Brain microvascular endothelial cell (primary cell): ENCODE measurements at regions not wholly inside any gene's neighbourhood (a gene's known extent, or its start where the extent isn't known, plus 50 kb on each side); places are given as distances from the start of the nearest gene placed in this dataset.

Experiments
- DNase-seq: peaks from one replicate; pipeline ENCODE4 v3.0.0-alpha.2; 2020
- H3K27ac ChIP-seq: fragments of 250-450 bp; sonication (Bioruptor Pico); 2 replicates; pipeline ENCODE4 v1.5.1; 2020; ENCODE audit warnings: mild to moderate bottlenecking, moderate library complexity
- H3K27me3 ChIP-seq: fragments of 250-450 bp; sonication (Bioruptor Pico); replicated peaks from 2 replicates; pipeline ENCODE4 v1.5.1; 2020; ENCODE audit warnings: mild to moderate bottlenecking
- H3K36me3 ChIP-seq: fragments of 250-450 bp; sonication (Bioruptor Pico); replicated peaks from 2 replicates; pipeline ENCODE4 v1.5.1; 2020; ENCODE audit warnings: mild to moderate bottlenecking
- H3K4me3 ChIP-seq: 2 replicates; pipeline ENCODE4 v1.5.1; 2011; ENCODE audit warnings: low read depth, mild to moderate bottlenecking, control low read depth, low read length, moderate library complexity
- CTCF ChIP-seq: IDR thresholded peaks from 2 replicates; pipeline ENCODE4 v1.5.1; 2011; ENCODE audit warnings: low read depth, mild to moderate bottlenecking, moderate library complexity, low read length, control low read depth, inconsistent platforms; ENCODE audit errors: missing control alignments
- in situ Hi-C: cut with HindIII; loops from 2 replicates; pipeline ENCODE4 v1.10.0; 2017; ENCODE audit warnings: low sequenced_read_pairs, low pct_ligation_motif_present

GRCh38 chr1:215453440-215453839 is 113.7 kb upstream of the KCTD3 start:
- in situ Hi-C loops = no loop called here
- TF ChIP-seq CTCF = no peak
- H3K4me3 ChIP-seq = no peak overlapping the region

GRCh38 chr1:215457213-215457612 is 109.9 kb upstream of the KCTD3 start:
- in situ Hi-C loops = no loop called here
- Histone ChIP-seq H3K36me3 (no peaks in the 10 kb centered on the region), H3K27ac (no peak overlapping the region), H3K27me3 (no peaks in the 10 kb centered on the region), H3K4me3 (no peak overlapping the region)
- TF ChIP-seq CTCF = no peak
- no peak for DNase-seq

More at GRCh38 chr1:215453440-215453839, 113.7 kb upstream of the KCTD3 start:
- no peak overlapping the region for H3K27ac ChIP-seq
- no peaks in the 10 kb centered on the region for H3K36me3 ChIP-seq
- no peaks in the 10 kb centered on the region for H3K27me3 ChIP-seq
- no peak for DNase-seq

GRCh38 chr1:215458104-215458503 is 109.0 kb upstream of the KCTD3 start:
- Histone ChIP-seq H3K4me3 (no peak overlapping the region), H3K27ac (no peak overlapping the region), H3K36me3 (no peaks in the 10 kb centered on the region), H3K27me3 (no peaks in the 10 kb centered on the region)
- DNase-seq = no peak
- in situ Hi-C loops = no loop called here
- TF ChIP-seq CTCF = no peak

GRCh38 chr1:215458562-215458961 is 108.5 kb upstream of the KCTD3 start:
- Histone ChIP-seq H3K36me3 (no peaks in the 10 kb centered on the region), H3K27me3 (no peaks in the 10 kb centered on the region), H3K4me3 (no peak overlapping the region), H3K27ac (no peak overlapping the region)
- in situ Hi-C loops = no loop called here
- TF ChIP-seq CTCF = no peak
- no peak for DNase-seq

- no peak overlapping the region for H3K27ac ChIP-seq
- DNase-seq = no peak
- H3K36me3 ChIP-seq = no peaks in the 10 kb centered on the region
- H3K4me3 ChIP-seq = no peak overlapping the region
- no peaks in the 10 kb centered on the region for H3K27me3 ChIP-seq
- in situ Hi-C loops = no loop called here
- no peak for TF ChIP-seq CTCF
These were observed 108.0 kb upstream of the KCTD3 start for GRCh38 chr1:215459136-215459535.

- DNase-seq = no peak
- TF ChIP-seq CTCF = no peak
- in situ Hi-C loops = no loop called here
- Histone ChIP-seq H3K4me3 (no peak overlapping the region), H3K27me3 (no peaks in the 10 kb centered on the region), H3K36me3 (no peaks in the 10 kb centered on the region), H3K27ac (no peak overlapping the region)
These were observed 100.7 kb upstream of the KCTD3 start for GRCh38 chr1:215466361-215466760.
